DMS153 (cell line): ENCODE measurements at regions not wholly inside any gene's neighbourhood (a gene's known extent, or its start where the extent isn't known, plus 50 kb on each side); places are given as distances from the start of the nearest gene placed in this dataset.

Experiments used
- DNase-seq: peaks from one replicate; lab custom pipeline; 2025; lab: John Stamatoyannopoulos, UW

DNA sequence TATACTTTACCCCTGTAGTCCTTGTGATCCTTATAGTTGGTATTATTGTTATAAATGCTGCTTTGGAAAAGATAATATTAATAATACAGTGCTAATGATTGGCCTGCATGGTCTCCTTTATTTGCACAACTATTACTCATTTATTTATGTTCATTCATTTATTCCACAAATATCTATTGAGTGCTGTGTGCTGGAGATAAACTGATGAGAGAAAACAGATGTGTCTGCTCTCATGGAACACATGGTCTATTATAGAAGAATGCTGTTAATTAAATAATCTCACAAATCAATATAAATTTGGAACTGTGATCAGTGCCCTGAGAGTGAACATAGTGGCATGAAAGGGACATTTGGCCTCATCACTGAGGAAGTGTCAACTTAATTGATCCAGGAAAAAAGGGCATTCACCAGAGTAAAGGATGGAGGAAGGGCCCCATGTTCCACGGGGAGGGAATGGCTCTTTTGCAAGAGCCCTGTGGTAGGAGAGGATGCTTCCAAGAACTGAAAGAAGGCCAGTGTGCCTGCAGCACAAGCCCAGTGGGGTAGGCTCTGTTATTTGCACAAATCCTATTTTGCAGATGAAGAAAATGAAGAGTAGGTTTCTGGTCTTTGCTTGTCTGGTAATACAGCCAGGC, 91.5 kb upstream of the STK39 start:
- DNase-seq, result no peak

DNA sequence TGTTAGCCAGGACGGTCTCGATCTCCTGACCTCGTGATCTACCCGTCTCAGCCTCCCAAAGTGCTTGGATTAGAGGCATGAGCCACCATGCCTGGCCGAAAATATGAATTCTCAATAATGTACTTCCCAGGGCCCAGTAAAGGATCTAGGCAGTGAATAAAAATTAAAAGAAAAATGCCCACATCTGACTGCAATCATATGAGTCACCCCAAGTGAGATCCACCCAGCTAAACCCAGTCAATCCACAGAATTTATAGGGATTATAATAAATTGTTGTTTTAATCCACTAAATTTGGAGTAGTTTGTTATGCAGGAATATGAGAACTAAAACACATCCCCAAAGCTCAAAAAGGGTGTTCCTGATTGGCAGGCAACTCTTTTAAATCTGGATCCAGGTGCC, 93.5 kb upstream of the STK39 start:
- DNase-seq, result no peak

DNA sequence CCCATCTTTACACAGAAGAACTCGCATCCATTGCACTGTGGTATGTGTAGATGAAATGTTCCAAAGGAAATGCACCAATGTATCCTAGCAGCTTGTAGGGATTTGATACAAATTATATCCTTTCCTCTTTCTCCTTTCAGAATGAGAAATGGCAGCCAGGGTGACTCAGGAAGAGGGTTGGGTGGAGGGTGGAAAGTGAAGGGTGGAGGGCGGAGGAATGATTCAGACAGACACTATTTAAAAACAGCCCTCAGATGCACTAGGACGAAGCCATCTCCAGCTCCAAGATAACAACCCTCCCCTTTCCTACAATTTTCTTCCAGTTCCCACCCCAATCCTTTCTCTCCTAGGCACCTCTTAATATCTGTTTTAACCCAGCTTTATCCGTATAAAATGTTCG, 96.2 kb upstream of the STK39 start:
- DNase-seq, result no peak

DNA sequence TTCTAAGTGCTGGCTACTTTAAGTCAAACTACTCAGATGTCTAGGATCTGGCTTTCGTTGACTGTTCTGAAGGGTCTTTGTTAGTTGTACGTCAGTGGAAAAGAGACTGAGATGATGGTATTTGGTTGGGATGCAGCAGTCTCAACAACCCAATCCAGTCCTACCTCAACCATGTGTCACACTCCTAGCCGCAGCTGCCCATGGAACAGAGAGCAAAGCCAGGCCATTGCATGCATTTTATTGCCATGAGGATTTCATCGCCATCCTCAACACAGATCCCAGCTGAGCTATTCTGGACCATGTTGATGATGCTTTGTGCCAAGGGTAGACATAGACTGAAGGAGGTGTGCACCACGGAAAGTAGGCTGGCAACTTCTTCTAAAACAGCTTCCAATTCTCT, 97.3 kb upstream of the STK39 start:
- DNase-seq, result no peak

DNA sequence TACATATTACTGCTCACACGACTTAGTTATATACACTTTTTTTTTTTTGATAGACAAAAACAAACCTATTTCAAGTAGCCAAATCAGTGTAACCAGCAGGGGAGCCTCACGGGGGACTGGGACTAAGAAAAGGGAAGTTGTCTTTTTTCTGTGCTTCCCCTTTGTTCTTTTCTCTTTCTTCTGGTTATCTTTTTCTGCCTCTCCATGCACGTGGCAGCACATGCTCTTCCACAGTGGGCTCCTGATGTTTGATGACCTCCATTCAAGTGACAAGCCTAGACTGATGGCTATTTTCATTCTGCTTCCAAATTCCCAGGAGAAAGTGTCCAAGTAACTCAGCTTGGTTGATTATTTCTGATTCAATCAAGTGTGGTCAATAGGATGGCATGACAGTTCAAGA, 98.2 kb upstream of the STK39 start:
- DNase-seq, result no peak

DNA sequence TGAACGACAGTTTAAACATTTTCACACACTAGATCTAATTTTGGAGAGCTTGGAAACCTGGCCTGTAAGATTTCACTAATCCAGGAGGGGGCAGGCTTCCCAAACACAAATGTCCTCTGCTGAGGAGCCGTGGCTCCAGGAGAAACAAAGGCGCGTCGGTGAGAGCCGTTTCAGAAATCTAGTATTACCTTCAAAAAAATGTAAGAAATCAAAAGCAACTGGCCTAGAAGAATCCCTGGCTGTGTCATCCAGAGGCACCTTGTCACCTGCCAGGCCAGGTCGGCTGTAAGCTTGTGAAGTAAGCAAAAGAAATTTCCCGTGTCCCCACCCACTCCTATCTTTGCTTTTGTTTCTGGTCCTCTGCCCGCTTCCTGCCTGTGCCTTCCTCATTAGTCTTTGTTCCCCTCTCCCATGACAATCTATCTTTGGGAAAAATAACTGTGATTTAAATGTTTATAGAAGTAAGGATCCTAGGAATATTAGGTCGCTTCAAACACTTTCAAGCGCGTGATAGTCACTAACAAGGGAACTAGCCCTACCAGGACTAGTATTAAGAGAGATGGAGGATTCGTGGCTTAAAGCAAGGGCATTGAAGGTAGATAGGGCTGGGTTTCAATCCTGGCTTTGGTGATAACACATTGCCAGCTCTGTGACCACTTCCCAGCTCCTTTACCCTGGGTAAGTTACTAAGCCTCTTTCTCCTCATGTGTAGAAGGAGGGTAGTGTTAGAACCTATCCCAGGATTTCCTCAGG, 99.5 kb upstream of the STK39 start:
- DNase-seq, result peak; percentile 71

DNA sequence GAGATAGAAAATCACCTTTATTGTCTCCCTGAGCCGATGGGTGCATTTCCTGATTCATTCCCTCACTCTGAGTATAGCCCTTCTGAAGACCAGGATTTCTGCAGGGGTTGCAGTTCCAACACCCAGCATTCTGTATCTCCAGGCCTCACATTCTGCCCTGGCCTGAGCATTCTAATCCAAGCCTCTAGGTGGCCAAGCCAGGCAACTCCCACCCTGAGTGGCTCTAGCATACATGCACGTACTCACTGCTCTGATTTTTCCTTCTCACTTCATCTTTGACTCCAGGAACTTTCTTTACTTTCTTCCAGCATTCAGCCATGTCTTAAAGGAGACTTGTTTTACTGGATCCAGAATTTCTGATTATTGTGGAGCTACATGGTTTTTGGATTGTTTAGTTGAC, 100.7 kb upstream of the STK39 start:
- DNase-seq, result peak; percentile 9

DNA sequence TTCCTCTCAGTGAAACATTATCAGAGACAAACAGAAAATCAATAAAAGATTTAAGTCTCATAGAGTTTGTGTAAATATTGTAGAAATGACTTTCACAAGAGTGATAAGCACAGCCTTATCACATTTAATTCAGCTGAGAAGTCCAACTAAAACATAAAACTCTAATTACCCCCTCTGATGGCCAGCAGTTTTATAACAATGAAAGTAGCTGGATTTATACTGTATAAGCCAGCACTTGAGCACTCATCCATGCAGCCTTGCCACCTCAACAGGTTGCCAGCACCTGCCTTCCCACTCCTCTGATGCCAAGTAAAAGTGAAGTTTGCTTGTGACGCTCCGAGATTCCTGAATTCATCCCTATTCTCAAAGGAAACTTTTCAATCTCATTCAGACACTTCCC, 103.0 kb upstream of the STK39 start:
- peak; percentile 25 for DNase-seq

DNA sequence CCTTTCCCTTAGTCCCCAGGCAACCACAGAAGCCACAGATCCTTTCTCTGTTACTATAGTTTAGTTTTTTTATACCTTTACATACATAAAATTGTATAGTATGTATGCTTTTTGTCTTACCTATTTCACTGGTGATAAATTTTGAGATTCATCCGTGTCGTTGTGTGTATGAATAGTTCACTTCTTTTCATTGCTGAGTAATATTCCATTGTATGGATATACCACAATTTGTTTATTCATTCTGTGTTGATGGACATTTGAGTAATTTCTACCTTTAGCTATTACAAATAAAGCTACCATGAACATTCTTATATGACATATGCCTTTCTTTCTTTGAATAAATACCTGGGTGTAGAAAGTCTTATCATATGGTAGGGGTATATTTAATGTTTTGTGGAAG, 102.8 kb upstream of the CERS6 start:
- DNase-seq, result no peak

DNA sequence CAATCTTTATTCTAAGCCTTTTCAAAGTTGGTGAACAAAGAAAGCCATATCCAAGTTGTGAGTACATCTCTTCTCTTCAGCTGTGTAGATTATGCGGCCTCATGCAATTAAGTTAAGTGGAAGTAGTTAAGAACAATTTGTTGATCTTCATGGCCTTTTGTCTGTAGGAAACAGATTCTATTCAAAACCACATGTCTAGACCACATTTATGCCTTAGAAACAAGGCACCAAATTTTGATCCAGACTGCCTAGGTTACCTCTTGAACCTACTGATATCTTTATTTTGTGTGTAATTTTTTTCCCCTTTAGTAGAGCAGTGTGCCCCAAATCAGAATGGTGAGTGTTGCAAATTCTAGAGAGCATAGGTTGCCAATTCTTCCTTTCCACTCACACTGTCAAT, 101.6 kb upstream of the CERS6 start:
- no peak for DNase-seq

DNA sequence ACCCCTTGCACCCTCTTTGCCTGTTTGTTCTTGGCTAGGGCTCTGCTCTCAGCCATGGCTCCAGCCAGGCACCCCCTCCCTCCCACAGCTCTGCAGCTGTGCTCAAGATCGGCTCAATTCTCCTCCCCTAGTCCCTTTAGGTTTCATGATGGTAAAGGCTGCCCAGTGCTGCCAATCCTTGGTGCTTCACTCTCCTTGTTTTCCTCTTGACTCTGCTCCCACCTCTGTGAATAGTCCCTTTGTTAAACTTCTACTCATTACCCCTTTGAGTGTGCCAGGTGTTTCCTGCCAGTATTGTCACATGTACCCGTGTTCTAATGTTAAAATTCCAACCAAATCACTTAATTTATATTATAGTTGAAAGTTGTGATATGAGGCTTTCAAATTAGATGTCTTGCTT, 101.0 kb upstream of the CERS6 start:
- DNase-seq, result peak; percentile 75

DNA sequence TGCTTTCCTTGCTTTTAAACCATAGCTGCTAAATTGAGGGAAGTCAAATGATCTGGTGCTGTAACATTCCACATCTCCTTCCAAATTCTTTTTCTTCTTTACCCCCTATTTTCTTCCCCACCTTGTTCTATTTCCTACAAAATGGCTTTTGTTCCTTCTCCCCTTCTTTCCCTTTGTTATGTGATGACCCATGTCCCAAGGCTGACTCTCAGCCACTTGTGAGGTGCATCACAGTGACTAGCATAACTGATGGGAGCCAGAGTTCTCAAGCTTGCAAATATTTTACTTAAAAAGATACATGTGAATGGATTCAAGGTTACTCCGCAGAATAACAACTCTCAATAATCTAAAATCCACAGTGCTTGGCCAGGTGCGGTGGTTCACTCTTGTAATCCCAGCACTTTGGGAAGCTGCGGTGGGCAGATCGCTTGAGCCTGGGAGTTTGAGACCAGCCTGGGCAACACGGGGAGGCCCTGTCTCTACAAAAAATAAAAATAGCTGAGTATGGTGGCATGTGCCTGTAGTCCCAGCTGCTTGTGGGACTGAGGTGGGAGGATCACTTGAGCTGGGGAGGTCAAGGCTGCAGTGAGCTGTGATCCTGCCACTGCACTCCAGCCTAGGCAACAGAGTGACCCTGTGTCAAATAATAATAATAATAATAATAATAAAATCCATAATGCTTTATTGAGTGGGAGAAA, 100.1 kb upstream of the CERS6 start:
- no peak for DNase-seq

DNA sequence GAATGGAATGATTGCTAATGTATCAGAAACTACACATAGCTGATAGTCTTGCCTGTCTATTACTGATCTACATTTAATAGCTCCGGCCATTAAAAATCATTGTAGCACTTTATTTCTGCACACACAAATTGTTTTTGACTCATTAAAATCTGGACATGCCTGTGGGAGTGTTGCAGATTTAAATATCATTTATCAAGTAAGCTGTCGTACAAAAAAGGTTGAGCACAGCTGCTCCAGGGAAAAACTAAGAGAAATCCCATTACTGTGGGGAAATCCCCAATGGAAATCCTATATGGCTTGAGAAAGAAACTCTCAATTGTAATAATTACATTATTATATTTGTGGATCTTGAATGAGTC, 99.6 kb upstream of the CERS6 start:
- no peak for DNase-seq

DNA sequence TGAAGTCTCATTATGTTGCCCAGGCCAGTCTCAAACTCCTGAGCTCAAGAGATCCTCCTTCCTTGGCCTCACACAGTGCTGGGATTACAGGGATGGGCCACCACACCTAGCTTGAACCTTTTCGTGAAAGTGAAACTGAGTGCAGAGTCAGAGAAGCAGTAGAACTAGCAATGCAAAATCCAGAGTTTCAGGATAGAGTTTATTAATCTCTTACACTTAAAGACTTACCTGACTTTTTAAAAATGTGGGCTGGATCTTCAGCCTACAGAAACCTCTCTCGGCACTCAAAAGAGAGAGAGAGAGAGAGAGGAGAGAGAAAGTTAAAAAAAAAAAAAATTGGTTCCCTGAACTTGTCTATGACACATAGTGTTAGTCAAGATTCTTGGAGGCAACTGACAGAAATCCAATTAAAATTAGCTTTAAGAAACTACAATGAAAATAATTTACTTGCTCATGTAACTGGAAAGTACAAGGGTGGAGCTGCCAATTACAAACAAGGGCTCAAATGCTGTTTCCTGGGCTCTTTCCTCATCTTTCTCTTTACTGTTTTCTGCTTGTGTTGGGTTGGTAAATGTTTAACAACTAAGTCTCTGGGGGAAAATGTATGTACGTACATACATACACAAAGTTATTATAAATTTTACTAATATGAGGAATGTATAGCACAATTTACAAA, 98.1 kb upstream of the CERS6 start:
- no peak for DNase-seq

DNA sequence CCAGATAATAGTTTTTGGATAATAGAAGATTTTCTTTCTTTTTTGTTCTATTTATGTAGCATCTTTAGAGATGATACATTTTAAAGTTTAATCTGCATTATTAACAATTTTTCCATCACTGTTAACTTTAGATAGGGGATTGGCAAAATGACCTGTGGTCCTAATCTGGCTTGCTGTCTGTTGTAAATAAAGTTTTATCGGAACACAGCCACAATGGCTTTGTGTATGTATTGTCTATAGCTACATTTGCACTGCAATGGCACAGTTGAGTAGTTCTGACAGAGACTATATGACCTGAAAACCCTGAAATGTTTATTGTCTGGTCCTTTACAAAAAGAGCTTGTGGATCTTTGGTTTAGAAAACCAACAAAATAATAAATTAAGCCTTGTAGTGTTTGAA, 97.0 kb upstream of the CERS6 start:
- DNase-seq, result no peak

DNA sequence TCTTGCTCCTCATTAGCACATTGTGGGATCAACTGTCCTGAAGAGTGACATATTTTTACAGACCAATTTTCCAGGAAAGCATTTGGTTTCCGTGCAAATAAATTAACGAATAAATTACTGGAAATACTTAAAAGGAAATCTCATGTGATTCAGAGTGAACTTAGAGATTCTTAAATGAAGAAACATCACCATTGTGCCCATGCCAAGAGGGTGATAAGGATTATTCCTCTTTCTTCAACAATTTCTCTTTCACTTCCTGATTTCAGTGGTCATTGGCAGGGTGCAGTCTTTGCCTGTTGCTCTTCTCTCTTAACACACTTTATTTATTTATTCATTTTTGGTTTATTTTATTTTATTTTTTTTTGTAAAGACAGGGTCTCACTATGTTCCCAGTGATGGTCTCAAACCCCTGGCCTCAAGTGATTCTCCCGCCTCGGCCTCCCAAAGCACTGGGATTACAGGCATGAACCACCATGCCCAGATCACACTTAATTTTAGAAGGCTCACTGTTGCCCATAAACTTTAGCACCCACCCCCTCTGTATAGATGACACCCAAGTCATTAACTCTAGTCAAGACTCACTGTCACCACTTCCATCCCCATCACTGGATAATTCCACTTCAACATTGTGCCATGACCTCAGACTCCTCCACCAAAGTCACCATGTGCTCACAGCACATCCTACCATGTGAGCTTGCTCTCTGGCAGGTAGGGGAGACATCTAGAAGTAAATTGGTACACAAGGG, 92.6 kb upstream of the CERS6 start:
- DNase-seq, result no peak

DNA sequence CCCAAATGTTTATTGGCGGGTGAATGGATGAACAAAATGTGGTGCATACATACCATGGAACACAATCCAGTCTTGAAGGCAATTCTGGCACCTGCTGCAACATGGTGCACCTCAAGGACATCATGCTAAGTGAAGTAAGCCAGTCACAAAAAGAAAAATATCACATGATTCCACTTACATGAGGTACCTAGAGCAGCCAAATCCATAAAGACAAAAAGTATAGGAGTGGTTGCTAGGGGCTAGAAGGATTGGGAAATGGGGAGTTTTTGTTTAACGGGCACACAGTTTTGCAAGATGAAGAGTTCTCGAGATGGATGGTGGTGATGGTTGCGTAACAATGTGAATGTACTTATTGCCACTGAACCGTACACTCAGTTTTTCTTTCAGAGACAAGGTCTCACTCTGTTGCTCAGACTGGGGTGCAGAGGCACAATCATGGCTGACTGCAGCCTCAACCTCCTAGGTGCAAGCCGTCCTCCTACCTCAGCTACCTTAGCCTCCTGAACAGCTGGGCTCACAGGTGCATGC, 90.9 kb upstream of the CERS6 start:
- no peak for DNase-seq

DNA sequence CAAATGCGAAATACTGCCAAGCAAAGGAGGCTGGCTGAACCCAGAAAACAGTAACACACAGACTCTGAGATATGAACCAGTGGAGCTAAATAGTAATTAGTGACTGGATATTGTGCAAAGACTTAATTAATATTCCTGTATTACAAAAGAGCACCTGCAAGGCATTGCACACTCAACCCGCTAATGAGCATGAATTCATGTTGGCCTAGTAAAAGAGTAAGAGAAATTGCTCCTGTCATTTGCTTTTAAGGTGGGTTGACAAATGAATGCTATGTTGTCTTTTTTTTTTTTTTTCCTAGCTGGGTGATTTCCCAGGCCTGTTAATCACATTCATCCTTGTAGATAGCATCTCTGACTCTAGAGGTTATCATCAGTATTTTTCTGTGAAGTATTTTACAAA, 87.0 kb upstream of the CERS6 start:
- DNase-seq, result no peak

DNA sequence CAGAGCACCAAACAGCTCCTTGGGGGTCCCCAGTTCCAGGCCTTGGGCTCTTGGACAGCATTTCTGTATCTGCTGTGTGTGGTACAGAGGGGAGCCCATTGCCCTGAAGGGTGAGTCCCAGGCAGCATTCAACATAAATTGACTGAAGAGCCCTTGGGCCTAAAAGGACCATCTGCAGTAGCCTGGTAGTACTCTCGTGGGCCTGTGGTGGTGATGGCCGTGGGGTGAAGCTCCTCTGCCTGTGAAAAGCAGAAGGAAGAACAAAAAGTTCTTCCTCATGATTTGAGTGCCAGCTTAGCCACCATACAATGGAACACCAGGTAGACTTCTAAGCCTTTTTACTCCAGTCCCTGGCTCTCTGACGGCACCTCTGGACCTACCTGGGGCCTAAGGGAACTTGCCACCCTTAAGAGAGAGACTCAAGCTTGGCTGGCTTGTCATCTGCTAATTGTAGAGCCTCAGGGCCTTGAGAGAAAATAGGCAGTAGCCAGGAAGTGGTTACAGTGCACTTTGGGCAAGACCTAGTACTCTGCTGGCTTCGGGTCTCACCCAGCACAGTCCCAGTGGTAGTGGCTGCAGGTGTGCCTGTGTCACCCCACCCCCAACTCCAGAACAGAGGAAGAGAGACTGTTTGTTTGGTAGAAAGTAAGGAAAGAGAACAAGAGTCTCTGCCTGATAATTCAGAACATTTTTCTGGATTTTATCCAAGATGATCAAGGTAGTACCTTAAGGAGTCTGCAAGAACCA, 84.6 kb upstream of the CERS6 start:
- no peak for DNase-seq

DNA sequence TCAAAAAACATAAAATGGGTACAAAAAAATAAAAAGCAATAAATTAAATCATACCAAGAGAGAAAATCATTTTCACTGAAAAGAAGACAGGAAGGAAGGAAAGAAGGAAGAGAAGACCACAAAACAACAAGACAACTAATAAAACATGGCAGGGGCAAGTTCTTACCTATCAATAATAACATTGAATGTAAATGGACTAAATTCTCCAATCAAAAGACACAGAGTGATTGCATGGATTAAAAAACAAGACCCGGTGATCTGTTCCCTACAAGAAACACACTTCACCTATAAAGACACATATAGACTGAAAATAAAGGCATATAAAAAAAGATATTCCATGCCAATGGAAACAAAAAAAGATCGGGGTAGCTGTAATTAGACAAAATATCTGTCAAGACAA, 82.6 kb upstream of the CERS6 start:
- DNase-seq, result no peak

DNA sequence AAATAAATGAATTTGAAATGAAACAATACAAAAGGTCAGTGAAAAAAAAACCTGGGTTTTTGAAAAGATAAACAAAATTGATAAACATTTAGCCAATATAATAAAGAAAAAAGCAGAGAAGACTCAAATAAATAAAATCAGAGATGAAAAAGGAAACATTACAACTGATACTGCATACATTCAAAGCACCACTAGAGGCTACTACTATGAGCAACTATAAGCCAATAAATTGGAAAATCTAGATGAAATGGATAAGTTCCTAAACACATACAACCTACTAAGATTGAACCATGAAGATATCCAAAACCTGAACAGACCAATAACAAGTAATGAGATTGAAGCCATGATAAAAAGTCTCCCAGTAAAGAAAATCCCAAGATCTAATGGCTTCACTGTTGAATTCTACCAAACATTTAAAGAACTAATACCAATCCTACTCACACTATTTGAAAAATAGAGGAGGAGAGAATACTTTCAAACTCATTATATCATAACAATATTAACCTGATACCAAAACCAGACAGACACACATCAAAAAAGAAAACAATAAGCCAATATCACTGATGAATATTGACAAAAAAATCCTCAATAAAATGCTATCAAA, 80.8 kb upstream of the CERS6 start:
- no peak for DNase-seq
